Thyroid gland (tissue), 4 donors: ENCODE measurements at regions not wholly inside any gene's neighbourhood (a gene's known extent, or its start where the extent isn't known, plus 50 kb on each side); places are given as distances from the start of the nearest gene placed in this dataset.

Experiments used
- POLR2A ChIP-seq, 2 donors: fragments of 450-650 bp; IDR thresholded peaks; one replicate each; pipeline ENCODE4 v1.6.1; 2017; ENCODE audit warnings: antibody characterized with exemption in 2 of 2, mild to moderate bottlenecking in 2 of 2, moderate library complexity in 1 of 2
- TF ChIP-seq, protein P1 (sequence below), 6 experiments: fragments of 200-600 bp in 3 of 6; fragments of 450-650 bp in 3 of 6; sonication (generic) in 3 of 6; IDR thresholded peaks; one replicate each; pipeline ENCODE4 v1.5.1; 2016 to 2019; ENCODE audit warnings: antibody characterized with exemption in 6 of 6, mild to moderate bottlenecking in 2 of 6, inconsistent platforms in 1 of 6, moderate library complexity in 1 of 6

DNA sequence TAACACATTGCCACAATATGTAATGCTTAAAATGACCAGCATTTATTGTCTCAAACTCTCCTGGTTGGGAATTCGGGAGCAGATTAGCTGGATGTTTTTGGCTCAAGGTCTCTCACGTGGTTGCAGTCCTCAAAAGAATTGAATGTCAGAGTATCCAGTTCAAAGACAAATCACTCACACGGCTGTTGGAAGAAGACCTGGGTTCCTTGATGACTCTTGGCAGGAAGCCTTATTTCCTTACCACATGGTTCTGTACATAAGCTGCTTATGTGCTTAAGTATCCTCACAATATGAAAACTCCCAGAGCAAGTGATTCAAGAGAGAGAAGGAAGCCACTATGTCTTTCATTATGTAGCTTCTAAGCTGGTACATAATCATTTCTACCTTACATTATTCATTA lies 230.3 kb upstream of the PTPRD start:
- TF ChIP-seq POLR2A (IDR thresholded peaks at IDR 0.05), result no peak
- TF ChIP-seq, protein P1, sequence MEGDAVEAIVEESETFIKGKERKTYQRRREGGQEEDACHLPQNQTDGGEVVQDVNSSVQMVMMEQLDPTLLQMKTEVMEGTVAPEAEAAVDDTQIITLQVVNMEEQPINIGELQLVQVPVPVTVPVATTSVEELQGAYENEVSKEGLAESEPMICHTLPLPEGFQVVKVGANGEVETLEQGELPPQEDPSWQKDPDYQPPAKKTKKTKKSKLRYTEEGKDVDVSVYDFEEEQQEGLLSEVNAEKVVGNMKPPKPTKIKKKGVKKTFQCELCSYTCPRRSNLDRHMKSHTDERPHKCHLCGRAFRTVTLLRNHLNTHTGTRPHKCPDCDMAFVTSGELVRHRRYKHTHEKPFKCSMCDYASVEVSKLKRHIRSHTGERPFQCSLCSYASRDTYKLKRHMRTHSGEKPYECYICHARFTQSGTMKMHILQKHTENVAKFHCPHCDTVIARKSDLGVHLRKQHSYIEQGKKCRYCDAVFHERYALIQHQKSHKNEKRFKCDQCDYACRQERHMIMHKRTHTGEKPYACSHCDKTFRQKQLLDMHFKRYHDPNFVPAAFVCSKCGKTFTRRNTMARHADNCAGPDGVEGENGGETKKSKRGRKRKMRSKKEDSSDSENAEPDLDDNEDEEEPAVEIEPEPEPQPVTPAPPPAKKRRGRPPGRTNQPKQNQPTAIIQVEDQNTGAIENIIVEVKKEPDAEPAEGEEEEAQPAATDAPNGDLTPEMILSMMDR (IDR thresholded peaks at IDR 0.05), result no peak
